HL-60 (cell line): ENCODE measurements at regions not wholly inside any gene's neighbourhood (a gene's known extent, or its start where the extent isn't known, plus 50 kb on each side); places are given as distances from the start of the nearest gene placed in this dataset.

ENCODE experiments used
- GABPA ChIP-seq: IDR thresholded peaks from 2 replicates; pipeline ENCODE4 v1.6.1; 2012; ENCODE audit warnings: low read depth
- TF ChIP-seq, protein P1 (sequence below): IDR thresholded peaks from one replicate; pipeline ENCODE4 v1.5.1; 2011; ENCODE audit warnings: low read length, control low read depth, inconsistent platforms; ENCODE audit not compliant: insufficient read depth

DNA sequence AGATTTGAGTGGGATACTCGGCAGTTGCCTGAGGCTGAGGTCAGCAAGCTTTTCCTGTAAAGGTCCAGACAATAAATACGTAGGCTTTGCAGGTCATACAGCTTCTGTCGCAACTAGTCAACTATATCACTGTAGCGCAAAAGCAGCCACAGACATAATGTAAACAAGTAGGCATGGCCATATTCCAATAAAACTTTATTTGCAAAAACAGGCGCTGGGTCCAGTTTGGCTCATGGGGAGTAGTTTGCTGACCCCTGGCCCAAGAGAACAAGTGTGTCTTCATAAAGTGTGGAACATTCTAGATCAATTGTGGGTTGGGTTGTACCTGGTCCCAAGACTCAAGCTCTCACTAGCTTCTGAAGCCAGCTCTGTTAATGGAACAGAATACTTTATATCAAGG lies 78.8 kb downstream of the MIS18A start:
- TF ChIP-seq, protein P1, sequence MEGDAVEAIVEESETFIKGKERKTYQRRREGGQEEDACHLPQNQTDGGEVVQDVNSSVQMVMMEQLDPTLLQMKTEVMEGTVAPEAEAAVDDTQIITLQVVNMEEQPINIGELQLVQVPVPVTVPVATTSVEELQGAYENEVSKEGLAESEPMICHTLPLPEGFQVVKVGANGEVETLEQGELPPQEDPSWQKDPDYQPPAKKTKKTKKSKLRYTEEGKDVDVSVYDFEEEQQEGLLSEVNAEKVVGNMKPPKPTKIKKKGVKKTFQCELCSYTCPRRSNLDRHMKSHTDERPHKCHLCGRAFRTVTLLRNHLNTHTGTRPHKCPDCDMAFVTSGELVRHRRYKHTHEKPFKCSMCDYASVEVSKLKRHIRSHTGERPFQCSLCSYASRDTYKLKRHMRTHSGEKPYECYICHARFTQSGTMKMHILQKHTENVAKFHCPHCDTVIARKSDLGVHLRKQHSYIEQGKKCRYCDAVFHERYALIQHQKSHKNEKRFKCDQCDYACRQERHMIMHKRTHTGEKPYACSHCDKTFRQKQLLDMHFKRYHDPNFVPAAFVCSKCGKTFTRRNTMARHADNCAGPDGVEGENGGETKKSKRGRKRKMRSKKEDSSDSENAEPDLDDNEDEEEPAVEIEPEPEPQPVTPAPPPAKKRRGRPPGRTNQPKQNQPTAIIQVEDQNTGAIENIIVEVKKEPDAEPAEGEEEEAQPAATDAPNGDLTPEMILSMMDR, result no peak
- TF ChIP-seq GABPA, result no peak
